Body of pancreas (tissue), 4 donors: ENCODE measurements at regions not wholly inside any gene's neighbourhood (a gene's known extent, or its start where the extent isn't known, plus 50 kb on each side); places are given as distances from the start of the nearest gene placed in this dataset.
"Not testable (repeated sequence)": the region's sequence is repeated elsewhere in the genome, so short reads cannot be mapped to it uniquely, and the experiment has no call there.

Experiments
- ATAC-seq: fragments of 150-250 bp; one replicate; pipeline ENCODE4 v1.9.1; 2016
- DNase-seq, 4 donors: peaks; one replicate each; pipeline ENCODE4 v3.0.0-alpha.2; 2019
- H3K27ac ChIP-seq, 4 donors: fragments of 200-600 bp; sonication (generic); 1 replicate in 3 of 4; 2 replicates in 1 of 4; pipeline versions ENCODE4 v1.5.1 to v1.6.1; 2016 to 2019; ENCODE audit warnings: mild to moderate bottlenecking in 1 of 4, mixed read lengths in 1 of 4, moderate library complexity in 1 of 4
- H3K27me3 ChIP-seq, 2 donors: fragments of 200-600 bp; sonication (generic); one replicate each; pipeline ENCODE4 v1.6.0; 2016; ENCODE audit warnings: mild to moderate bottlenecking in 1 of 2
- H3K36me3 ChIP-seq, 2 donors: fragments of 200-600 bp; sonication (generic); replicated peaks in 1 of 2; 2 replicates each; pipeline ENCODE4 v1.5.1; 2016; ENCODE audit warnings: low read depth in 2 of 2; ENCODE audit not compliant: insufficient read depth in 1 of 2
- H3K4me1 ChIP-seq: fragments of 200-600 bp; sonication (generic); one replicate; pipeline ENCODE4 v1.6.0; 2016
- H3K4me3 ChIP-seq, 2 donors: fragments of 200-600 bp; sonication (generic); 1 replicate in 1 of 2; 2 replicates in 1 of 2; pipeline ENCODE4 v1.5.1; 2016 to 2019
- H3K9me3 ChIP-seq, 3 donors: fragments of 200-600 bp; sonication (generic); 1 replicate in 2 of 3; 2 replicates in 1 of 3; pipeline ENCODE4 v1.5.1; 2016
- POLR2A ChIP-seq, 3 donors: fragments of 450-650 bp; IDR thresholded peaks; one replicate each; pipeline ENCODE4 v1.6.1; 2016; ENCODE audit warnings: antibody characterized with exemption in 3 of 3, mild to moderate bottlenecking in 2 of 3
- WGBS, 2 donors: methylation state at CpG; one replicate each; pipeline ENCODE4 v1.1.5; 2017; 5-methylcytosine and 5-hydroxymethylcytosine counted together
- intact Hi-C: fragments of 100-400 bp; cut with DNase I; formaldehyde crosslinking; loops from one replicate; pipeline ENCODE4 v1.15.1; 2023
- TF ChIP-seq, protein P1 (sequence below), 7 experiments: fragments of 450-650 bp in 4 of 7; fragments of 200-600 bp in 3 of 7; sonication (generic) in 3 of 7; IDR thresholded peaks; one replicate each; pipeline ENCODE4 v1.5.1; 2016 to 2019; ENCODE audit warnings: antibody characterized with exemption in 7 of 7

DNA sequence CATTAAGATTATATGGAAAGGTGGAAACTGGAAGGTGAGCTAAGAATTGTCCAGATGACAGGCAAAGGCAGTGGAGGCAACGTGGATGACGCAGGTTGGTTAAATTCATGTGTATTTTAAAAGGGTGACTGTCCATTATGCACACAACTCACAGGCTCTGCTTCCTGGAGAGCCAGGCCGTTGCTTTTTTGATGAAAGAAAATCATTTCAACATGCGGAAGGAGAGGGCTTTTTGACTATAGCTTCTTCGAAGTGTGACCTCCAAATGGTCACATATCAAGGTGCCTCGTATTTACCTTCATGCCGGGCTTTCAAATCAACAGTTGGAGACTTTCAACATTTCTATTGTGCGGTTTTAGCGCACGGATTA, 126.7 kb downstream of the MYCN start:
- DNase-seq (no peak), ATAC-seq (no peak)
- H3K4me1 ChIP-seq = peaks cover 10% of the 10 kb centered on the region
- H3K4me3 ChIP-seq = no peak overlapping the region
- TF ChIP-seq, protein P1, sequence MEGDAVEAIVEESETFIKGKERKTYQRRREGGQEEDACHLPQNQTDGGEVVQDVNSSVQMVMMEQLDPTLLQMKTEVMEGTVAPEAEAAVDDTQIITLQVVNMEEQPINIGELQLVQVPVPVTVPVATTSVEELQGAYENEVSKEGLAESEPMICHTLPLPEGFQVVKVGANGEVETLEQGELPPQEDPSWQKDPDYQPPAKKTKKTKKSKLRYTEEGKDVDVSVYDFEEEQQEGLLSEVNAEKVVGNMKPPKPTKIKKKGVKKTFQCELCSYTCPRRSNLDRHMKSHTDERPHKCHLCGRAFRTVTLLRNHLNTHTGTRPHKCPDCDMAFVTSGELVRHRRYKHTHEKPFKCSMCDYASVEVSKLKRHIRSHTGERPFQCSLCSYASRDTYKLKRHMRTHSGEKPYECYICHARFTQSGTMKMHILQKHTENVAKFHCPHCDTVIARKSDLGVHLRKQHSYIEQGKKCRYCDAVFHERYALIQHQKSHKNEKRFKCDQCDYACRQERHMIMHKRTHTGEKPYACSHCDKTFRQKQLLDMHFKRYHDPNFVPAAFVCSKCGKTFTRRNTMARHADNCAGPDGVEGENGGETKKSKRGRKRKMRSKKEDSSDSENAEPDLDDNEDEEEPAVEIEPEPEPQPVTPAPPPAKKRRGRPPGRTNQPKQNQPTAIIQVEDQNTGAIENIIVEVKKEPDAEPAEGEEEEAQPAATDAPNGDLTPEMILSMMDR (IDR thresholded peaks at IDR 0.05) = no peak
- no peak for TF ChIP-seq POLR2A (IDR thresholded peaks at IDR 0.05)
- WGBS, 2 donors = 66% methylated on average over 10 of the region's 10 CpGs
- H3K27ac ChIP-seq = no peak overlapping the region
- H3K9me3 ChIP-seq = no peaks in the 10 kb centered on the region
- no peaks in the 10 kb centered on the region for H3K27me3 ChIP-seq
- no peaks in the 10 kb centered on the region for H3K36me3 ChIP-seq
- intact Hi-C loops = no loop called here

DNA sequence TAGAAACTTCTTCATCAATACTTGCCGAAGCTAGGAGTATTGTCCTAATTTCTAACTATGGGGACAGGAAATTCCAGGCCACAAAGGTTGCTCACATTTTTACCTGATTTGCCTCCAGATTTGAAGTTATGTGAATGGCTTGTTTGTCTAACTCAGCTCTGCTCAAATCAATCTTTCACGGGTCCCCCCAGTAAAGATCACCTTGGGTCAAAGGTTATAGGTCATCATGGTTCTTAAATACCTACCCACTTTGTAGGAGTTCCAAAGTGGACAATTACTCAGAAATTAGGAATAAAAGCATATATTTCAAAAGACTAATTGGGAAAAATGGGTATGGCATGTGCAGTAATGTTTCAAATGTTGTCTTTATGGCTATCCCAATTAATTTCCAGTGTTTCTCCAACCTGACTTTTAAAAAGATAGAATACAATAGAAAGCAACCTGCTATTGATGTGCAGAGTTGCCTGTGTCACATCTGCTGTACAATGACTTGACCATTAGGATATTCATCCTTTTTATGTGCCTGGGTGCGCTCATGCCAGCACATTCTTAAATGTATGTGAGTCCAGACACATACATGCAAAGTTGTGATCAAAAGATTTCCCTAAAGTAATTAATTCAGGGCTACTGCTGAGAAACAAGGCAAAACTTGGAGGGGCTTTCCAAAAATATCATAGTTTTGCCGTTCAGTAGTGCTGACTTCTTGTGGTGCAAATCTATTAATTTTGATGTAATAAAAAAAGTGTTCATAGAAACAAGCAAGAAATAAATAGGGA, 126.1 kb downstream of the MYCN start:
- ATAC-seq = no peak

DNA sequence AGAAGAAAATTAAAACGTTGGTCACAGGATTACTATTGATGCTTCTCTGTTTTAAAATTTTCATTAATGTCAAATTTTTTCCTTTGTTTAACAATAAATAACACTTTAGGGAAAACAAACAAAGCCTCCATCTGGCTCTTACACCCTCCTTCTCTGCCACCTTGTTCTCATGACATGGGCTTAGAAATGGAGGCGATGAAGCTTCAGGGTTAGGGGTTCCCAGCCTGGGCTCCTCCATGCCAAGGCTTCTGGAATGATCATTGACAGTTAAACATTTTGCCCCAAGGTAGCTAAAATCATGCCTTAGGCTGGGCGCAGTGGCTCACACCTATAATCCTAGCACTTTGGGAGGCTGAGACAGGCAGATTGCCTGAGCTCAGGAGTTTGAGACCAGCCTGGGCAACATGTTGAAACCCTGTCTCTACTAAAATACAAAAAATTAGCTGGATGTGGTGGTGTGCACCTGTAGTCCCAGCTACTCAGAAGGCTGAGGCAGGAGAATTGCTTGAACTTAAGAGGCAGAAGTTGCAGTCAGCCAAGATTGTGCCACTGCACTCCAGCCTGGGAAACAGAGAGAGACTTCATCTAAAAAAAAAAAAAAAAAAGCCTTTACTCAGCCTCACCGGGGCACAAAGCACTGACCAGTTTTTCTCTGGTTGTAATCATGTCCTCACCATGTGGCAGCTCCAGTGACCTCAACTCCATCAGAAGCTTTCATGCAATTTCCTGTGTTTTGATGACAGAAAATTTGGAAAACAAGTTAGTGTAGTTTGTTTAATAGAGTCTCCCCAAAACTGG, 125.1 kb downstream of the MYCN start:
- intact Hi-C loops, H3K4me3 ChIP-seq, H3K4me1 ChIP-seq, H3K27me3 ChIP-seq, H3K36me3 ChIP-seq, ATAC-seq, H3K27ac ChIP-seq, DNase-seq, H3K9me3 ChIP-seq: not testable (repeated sequence)
- WGBS, 2 donors = 53 to 56% methylated on average over 4 of the region's 4 CpGs

More for the DNA sequence above, 126.1 kb downstream of the MYCN start:
- Histone ChIP-seq H3K4me3 (no peak overlapping the region), H3K27ac (no peak overlapping the region), H3K9me3 (no peaks in the 10 kb centered on the region), H3K27me3 (no peaks in the 10 kb centered on the region), H3K4me1 (peaks cover 10% of the 10 kb centered on the region), H3K36me3 (no peaks in the 10 kb centered on the region)
- TF ChIP-seq, protein P1 (IDR thresholded peaks at IDR 0.05) = no peak
- TF ChIP-seq POLR2A (IDR thresholded peaks at IDR 0.05) = no peak
- 50 to 68% methylated on average over 4 of the region's 4 CpGs for WGBS, 2 donors
- DNase-seq = no peak
- intact Hi-C loops = no loop called here

DNA sequence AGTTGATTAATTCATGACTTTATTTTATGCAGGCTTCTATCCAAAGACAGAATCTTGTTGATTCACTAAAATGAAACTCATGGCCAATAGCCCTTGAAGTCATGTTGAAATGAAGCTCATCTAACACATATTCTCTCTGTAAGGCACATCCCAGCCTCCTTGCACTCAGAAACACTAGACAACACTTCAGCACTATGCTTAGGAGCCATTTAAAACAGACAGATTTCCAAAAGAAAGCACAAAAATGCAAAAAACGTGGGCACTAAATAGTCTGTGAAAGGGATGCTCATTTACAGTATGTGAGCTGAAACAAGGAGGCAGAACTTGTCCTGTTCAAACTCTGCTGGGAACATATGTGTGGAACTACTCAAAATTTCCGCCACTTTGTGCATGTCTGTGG, 124.4 kb downstream of the MYCN start:
- ATAC-seq (no peak), DNase-seq (no peak)
- H3K9me3 ChIP-seq = no peaks in the 10 kb centered on the region
- no peak overlapping the region for H3K4me3 ChIP-seq
- peaks cover under 1% of the 10 kb centered on the region for H3K4me1 ChIP-seq
- 51 to 73% methylated on average over 2 of the region's 2 CpGs for WGBS, 2 donors
- no peaks in the 10 kb centered on the region for H3K27me3 ChIP-seq
- no peak overlapping the region for H3K27ac ChIP-seq
- TF ChIP-seq, protein P1 (IDR thresholded peaks at IDR 0.05) = no peak
- no peak for TF ChIP-seq POLR2A (IDR thresholded peaks at IDR 0.05)
- intact Hi-C loops = no loop called here
- H3K36me3 ChIP-seq = no peaks in the 10 kb centered on the region

DNA sequence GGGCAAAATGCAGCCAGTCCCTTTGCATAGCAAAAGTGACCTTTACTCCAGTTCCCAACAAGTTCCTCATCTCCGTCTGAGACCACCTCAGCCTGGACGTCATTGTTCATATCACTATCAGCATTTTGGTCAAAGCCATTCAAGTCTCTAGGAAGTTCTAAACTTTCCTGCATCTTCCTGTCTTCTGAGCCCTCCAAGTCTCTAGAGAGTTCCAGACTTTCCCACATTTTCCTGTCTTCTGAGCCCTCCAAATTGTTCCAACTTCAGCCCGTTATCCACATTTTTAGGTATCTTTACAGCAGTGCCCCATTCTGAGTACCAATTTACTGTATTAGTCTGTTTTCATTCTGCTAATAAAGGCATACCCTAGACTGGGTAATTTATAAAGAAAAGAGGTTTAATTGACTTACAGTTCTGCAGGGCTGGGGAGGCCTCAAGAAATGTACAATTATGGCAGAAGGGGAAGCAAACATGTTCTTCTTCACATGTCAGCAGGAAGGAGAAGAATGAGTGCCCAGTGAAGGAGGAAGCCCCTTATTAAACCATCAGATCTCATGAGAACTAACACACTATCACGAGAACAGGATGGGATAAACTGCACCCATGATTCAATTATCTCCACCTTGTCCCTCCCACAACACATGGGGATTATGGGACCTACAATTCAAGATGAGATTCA, 123.7 kb downstream of the MYCN start:
- ATAC-seq (no peak), DNase-seq (no peak)
- no peak for TF ChIP-seq POLR2A (IDR thresholded peaks at IDR 0.05)
- TF ChIP-seq, protein P1 (IDR thresholded peaks at IDR 0.05) = no peak
- no peaks in the 10 kb centered on the region for H3K4me1 ChIP-seq
- no peaks in the 10 kb centered on the region for H3K9me3 ChIP-seq
- H3K27ac ChIP-seq = no peak overlapping the region
- H3K27me3 ChIP-seq = no peaks in the 10 kb centered on the region
- intact Hi-C loops = no loop called here
- H3K4me3 ChIP-seq = no peak overlapping the region
- WGBS, 2 donors = 78 to 89% methylated on average over 4 of the region's 4 CpGs
- no peaks in the 10 kb centered on the region for H3K36me3 ChIP-seq
